ENCODE measurements at regions not wholly inside any gene's neighbourhood (a gene's known extent, or its start where the extent isn't known, plus 50 kb on each side); places are given as distances from the start of the nearest gene placed in this dataset.

DNA sequence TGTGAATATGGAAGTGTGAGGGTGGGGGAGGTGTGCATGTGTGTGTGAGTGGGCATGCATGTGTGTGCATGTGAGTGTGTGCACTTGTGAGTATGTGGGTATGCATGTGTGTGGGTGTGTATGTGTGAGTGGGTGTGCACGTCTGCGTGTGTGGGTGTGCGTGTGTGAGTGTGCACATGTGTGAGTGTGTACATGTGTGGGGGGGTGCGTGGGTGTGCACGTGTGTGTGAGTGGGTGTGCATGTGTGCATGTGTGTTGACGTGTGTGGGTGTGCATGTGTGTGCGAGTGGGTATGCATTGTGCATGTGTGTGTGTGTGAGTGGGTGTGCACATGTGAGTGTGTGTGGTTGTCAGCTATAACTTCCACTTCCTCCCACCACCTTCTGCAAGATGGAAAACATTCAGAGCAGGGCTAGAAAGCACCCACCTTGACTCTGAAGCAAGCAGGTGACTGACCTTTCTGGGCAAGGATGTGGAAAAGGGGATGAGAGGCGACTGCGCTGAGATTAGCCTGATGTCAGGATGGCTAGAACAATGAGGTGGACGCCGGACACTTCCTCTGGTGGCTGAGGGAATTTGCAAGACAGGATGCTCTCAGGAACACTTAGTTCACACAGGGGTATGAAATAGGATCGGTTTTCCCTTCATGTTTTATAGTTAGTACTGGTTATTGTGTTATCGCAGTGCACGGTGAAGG is 103.6 kb downstream of the ACKR3 start (continued):
- TF ChIP-seq CHD7 (IDR thresholded peaks at IDR 0.05; ENCODE audit: insufficient replicate concordance, low read length): no peak
- TF ChIP-seq, protein P1, sequence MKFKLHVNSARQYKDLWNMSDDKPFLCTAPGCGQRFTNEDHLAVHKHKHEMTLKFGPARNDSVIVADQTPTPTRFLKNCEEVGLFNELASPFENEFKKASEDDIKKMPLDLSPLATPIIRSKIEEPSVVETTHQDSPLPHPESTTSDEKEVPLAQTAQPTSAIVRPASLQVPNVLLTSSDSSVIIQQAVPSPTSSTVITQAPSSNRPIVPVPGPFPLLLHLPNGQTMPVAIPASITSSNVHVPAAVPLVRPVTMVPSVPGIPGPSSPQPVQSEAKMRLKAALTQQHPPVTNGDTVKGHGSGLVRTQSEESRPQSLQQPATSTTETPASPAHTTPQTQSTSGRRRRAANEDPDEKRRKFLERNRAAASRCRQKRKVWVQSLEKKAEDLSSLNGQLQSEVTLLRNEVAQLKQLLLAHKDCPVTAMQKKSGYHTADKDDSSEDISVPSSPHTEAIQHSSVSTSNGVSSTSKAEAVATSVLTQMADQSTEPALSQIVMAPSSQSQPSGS (IDR thresholded peaks at IDR 0.05; ENCODE audit: low read length): no peak
- no peak for TF ChIP-seq SUZ12 (IDR thresholded peaks at IDR 0.05; ENCODE audit: low read length)
- TF ChIP-seq GABPA (IDR thresholded peaks at IDR 0.05; ENCODE audit: borderline replicate concordance, insufficient read depth, low read length): no peak
- no peak for TF ChIP-seq GTF2F1 (IDR thresholded peaks at IDR 0.05; ENCODE audit: borderline replicate concordance, low read depth, low read length)
- no peak for TF ChIP-seq TAF7 (optimal IDR thresholded peaks at IDR 0.05; ENCODE audit: borderline replicate concordance, low read depth, low read length)
- no peak for TF ChIP-seq HDAC6 (IDR thresholded peaks at IDR 0.05; ENCODE audit: low read depth, low read length)
- TF ChIP-seq TBP (IDR thresholded peaks at IDR 0.05; ENCODE audit: low read depth, low read length): no peak
- no peak for TF ChIP-seq CTBP2 (IDR thresholded peaks at IDR 0.05; ENCODE audit: borderline replicate concordance, insufficient read depth, insufficient read length, low read length)

All from H1 (cell line).